ENCODE measurements at regions not wholly inside any gene's neighbourhood (a gene's known extent, or its start where the extent isn't known, plus 50 kb on each side); places are given as distances from the start of the nearest gene placed in this dataset.

GRCh38 chr15:100794008-100794407, 85.6 kb upstream of the ALDH1A3 start:
- ATAC-seq = no peak
- no peaks in the 10 kb centered on the region for H3K4me1 ChIP-seq (replicated peaks in 1 of 2; ENCODE audit: control insufficient read depth in 2 of 2, insufficient read depth in 2 of 2, low read length in 2 of 2)
- H3K9me1 ChIP-seq (ENCODE audit: control insufficient read depth, insufficient read depth, low read length) = no peaks in the 10 kb centered on the region
- H3K9me3 ChIP-seq (replicated peaks; ENCODE audit: control insufficient read depth, insufficient read depth, low read depth, low read length) = no peaks in the 10 kb centered on the region
- no peak for FAIRE-seq
- ChIA-PET POLR2A (no interaction called here), CTCF (ENCODE audit: low intra/inter-chr PET ratio) (no interaction called here)
- DNase-seq (ENCODE audit: extremely low read depth in 1 of 4, low spot score in 3 of 4) = no peak
- H3K79me2 ChIP-seq (ENCODE audit: control insufficient read depth, insufficient read depth, low read length) = no peaks in the 10 kb centered on the region
- intact Hi-C loops (cut with micrococcal nuclease) (no loop called here), in situ Hi-C loops (cut with MboI) (no loop called here)
- no peak overlapping the region for H3K4me2 ChIP-seq (ENCODE audit: insufficient read depth, low read length)
- H3K4me3 ChIP-seq = no peak overlapping the region
- H3K27me3 ChIP-seq (ENCODE audit: control insufficient read depth in 2 of 2, insufficient read depth in 2 of 2, low read length in 2 of 2) = peaks cover 8 to 18% of the 10 kb centered on the region in 2 experiments; a peak in 4 of 5 replicates
- no peaks in the 10 kb centered on the region for H4K20me1 ChIP-seq (replicated peaks; ENCODE audit: control insufficient read depth, insufficient read depth, low read length)
- BruUV-seq (replicated peaks) = no TSS peak
- no peak for TF ChIP-seq SOX6 (IDR thresholded peaks at IDR 0.05)
- TF ChIP-seq ELF1 (tag; IDR thresholded peaks at IDR 0.05) = no peak
- no peak for TF ChIP-seq ZEB2 (IDR thresholded peaks at IDR 0.05)
- TF ChIP-seq PHF21A (IDR thresholded peaks at IDR 0.05; ENCODE audit: borderline replicate concordance, low read depth) = no peak
- no peak for TF ChIP-seq FOSL1 (tag; conservative IDR thresholded peaks at IDR 0.05)
- no peak for TF ChIP-seq STAT5B (CRISPR knock-in tag; IDR thresholded peaks at IDR 0.05)
- TF ChIP-seq TSC22D4 (tag; IDR thresholded peaks at IDR 0.05) = no peak
- TF ChIP-seq E2F4 (CRISPR knock-in tag; IDR thresholded peaks at IDR 0.05; ENCODE audit: low read depth) = no peak
- no peak for TF ChIP-seq ZNF146 (CRISPR knock-in tag; IDR thresholded peaks at IDR 0.05; ENCODE audit: unreplicated experiment)
- no peak for TF ChIP-seq HDAC1 (IDR thresholded peaks at IDR 0.05)
- no peak for TF ChIP-seq NEUROD1 (IDR thresholded peaks at IDR 0.05; ENCODE audit: borderline replicate concordance, low read depth, low read length, partially characterized antibody)
- H3K36me3 ChIP-seq (ENCODE audit: control insufficient read depth, insufficient read depth, low read length) = no peaks in the 10 kb centered on the region
- no peak overlapping the region for H2AFZ ChIP-seq (ENCODE audit: low read depth, low read length)
- no peak overlapping the region for H3K9ac ChIP-seq (ENCODE audit: insufficient read depth in 1 of 2, low read depth in 2 of 2, low read length in 2 of 2)
- H3K27ac ChIP-seq (ENCODE audit: extremely low read depth, low read depth, low read length) = no peak overlapping the region
- WGBS (ENCODE audit: insufficient coverage, low coverage, missing lambda C conversion rate) = 0% methylated on average over 3 of the region's 3 CpGs

Measured in K562 (cell line).